Esophagus muscularis mucosa (tissue), 2 donors: ENCODE measurements at regions not wholly inside any gene's neighbourhood (a gene's known extent, or its start where the extent isn't known, plus 50 kb on each side); places are given as distances from the start of the nearest gene placed in this dataset.

ENCODE experiments used
- POLR2A ChIP-seq: fragments of 450-650 bp; IDR thresholded peaks from one replicate; pipeline ENCODE4 v1.6.1; 2017; ENCODE audit warnings: antibody characterized with exemption, moderate library complexity, mild to moderate bottlenecking, low read depth
- POLR2AphosphoS5 ChIP-seq, 2 donors: sonication (generic); formaldehyde crosslinking; IDR thresholded peaks; one replicate each; pipeline ENCODE4 v1.6.1; 2017; ENCODE audit warnings: antibody characterized with exemption in 2 of 2

DNA sequence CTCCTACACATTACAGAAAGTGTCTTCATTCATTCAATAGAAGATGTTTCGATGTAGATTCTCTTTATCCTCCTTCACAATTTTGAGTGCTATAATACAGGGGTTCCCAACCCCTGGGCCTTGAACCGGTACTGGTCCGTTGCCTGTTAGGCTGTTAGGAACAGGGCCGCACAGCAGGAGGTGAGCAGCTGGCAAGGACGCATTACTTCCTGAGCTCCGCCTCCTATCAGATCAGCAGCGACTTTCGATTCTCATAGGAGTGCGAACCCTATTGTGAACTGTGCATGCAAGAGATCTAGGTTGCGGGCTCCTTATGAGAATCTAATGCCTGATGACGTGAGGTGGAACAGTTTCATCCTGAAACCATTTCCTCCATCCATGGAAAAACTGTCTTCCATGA is 153.0 kb upstream of the SMC2 start:
- TF ChIP-seq POLR2AphosphoS5 (IDR thresholded peaks at IDR 0.05) (no peak), POLR2A (no peak)
